ENCODE measurements at regions not wholly inside any gene's neighbourhood (a gene's known extent, or its start where the extent isn't known, plus 50 kb on each side); places are given as distances from the start of the nearest gene placed in this dataset.
"Not testable (repeated sequence)": the region's sequence is repeated elsewhere in the genome, so short reads cannot be mapped to it uniquely, and the experiment has no call there.

DNA sequence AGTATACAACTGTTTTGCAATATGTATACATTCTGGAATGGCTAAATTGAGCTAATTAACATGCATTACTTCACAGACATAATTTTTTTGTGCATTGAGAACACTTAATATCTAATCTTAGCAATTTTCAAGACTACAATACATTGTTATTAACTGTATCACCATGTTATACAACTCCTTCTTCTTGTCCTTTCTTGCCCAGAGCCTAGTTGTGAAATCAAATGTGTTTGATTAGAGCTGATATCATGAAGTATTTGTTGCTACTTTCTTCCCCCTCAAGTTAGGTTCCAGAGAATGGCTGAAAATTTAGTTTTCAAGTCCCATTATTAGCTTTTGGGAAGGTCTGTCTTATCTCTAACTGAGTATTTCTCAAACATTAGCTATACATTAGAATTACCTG lies 607.8 kb downstream of the PSAT1 start:
- no peak overlapping the region for H3K4me3 ChIP-seq (ENCODE audit: low read depth, low read length)
- no peak for DNase-seq (ENCODE audit: low read depth)
- no peak for TF ChIP-seq CTCF (IDR thresholded peaks at IDR 0.05; ENCODE audit: low read depth, low read length, missing control alignments)

- no peak for TF ChIP-seq CTCF (IDR thresholded peaks at IDR 0.05; ENCODE audit: low read depth, low read length, missing control alignments)
- no peak for DNase-seq (ENCODE audit: low read depth)
- H3K4me3 ChIP-seq (ENCODE audit: low read depth, low read length) = no peak overlapping the region
These were observed 608.5 kb downstream of the PSAT1 start for GRCh38 chr9:78905387-78905786.

- no peak for DNase-seq (ENCODE audit: low read depth)
- no peak for TF ChIP-seq CTCF (IDR thresholded peaks at IDR 0.05; ENCODE audit: low read depth, low read length, missing control alignments)
- H3K4me3 ChIP-seq (ENCODE audit: low read depth, low read length) = no peak overlapping the region
These were observed 609.2 kb downstream of the PSAT1 start for GRCh38 chr9:78905986-78906755.

- TF ChIP-seq CTCF (IDR thresholded peaks at IDR 0.05; ENCODE audit: low read depth, low read length, missing control alignments) = no peak
- no peak overlapping the region for H3K4me3 ChIP-seq (ENCODE audit: low read depth, low read length)
- no peak for DNase-seq (ENCODE audit: low read depth)
These were observed 612.6 kb downstream of the PSAT1 start for GRCh38 chr9:78909566-78909965.

- DNase-seq (ENCODE audit: low read depth); H3K4me3 ChIP-seq (ENCODE audit: low read depth, low read length): not testable (repeated sequence)
These were observed 620.0 kb downstream of the PSAT1 start for GRCh38 chr9:78916884-78917283.

DNA sequence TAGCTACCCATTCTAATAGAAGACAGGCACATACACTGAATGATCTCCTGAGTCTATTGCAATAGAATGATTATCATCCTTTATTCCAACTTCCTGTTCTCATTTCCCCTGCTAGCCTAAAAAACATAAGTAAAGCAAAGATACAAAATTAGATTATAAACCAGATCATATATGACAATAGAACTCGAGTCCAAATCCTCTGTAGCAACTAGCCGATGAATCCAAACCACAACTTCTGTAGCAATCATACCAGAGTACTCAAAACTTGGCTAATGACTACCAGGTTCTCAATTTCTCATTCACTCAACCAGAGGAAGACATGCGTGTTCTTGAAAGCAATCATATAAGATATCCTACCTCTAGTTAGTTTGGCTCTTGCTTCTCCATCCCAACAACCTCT lies 622.1 kb downstream of the PSAT1 start:
- TF ChIP-seq CTCF (IDR thresholded peaks at IDR 0.05; ENCODE audit: low read depth, low read length, missing control alignments) = no peak
- no peak overlapping the region for H3K4me3 ChIP-seq (ENCODE audit: low read depth, low read length)
- no peak for DNase-seq (ENCODE audit: low read depth)

GRCh38 chr9:78919701-78920100 lies 622.8 kb downstream of the PSAT1 start:
- no peak overlapping the region for H3K4me3 ChIP-seq (ENCODE audit: low read depth, low read length)
- TF ChIP-seq CTCF (IDR thresholded peaks at IDR 0.05; ENCODE audit: low read depth, low read length, missing control alignments) = no peak

More at GRCh38 chr9:78919701-78920100, 622.8 kb downstream of the PSAT1 start:
- DNase-seq (ENCODE audit: low read depth) = no peak
